Heart left ventricle (tissue), 16 donors: ENCODE measurements at regions not wholly inside any gene's neighbourhood (a gene's known extent, or its start where the extent isn't known, plus 50 kb on each side); places are given as distances from the start of the nearest gene placed in this dataset.

Experiments used
- ATAC-seq, 4 donors: fragments of 200-7000 bp; cut with Tn5 transposase; one replicate each; pipeline ENCODE4 v1.9.1; 2020 to 2022; ENCODE audit warnings: moderate library complexity in 4 of 4, mild to moderate bottlenecking in 3 of 4, moderate number of reproducible peaks in 1 of 4
- DNase-seq, 5 donors: peaks; one replicate each; pipeline ENCODE4 v3.0.0-alpha.2; 2020
- H3K27ac ChIP-seq, 12 donors: fragments of 200-600 bp; sonication (generic) in 4 of 12; one replicate each; pipeline versions ENCODE4 v1.5.0 to v1.8.0; 2016 to 2022; ENCODE audit warnings: mild to moderate bottlenecking in 2 of 12
- H3K27me3 ChIP-seq, 9 donors: fragments of 200-600 bp; sonication (generic) in 2 of 9; one replicate each; pipeline versions ENCODE4 v1.5.1 to v1.8.0; 2016 to 2022; ENCODE audit warnings: mild to moderate bottlenecking in 3 of 9
- H3K36me3 ChIP-seq, 9 donors: fragments of 200-600 bp; sonication (generic) in 2 of 9; one replicate each; pipeline versions ENCODE4 v1.5.0 to v1.8.0; 2018 to 2022; ENCODE audit warnings: mild to moderate bottlenecking in 2 of 9
- H3K4me1 ChIP-seq, 12 donors: fragments of 200-600 bp; sonication (generic) in 4 of 12; one replicate each; pipeline versions ENCODE4 v1.5.0 to v1.8.0; 2016 to 2022; ENCODE audit warnings: mild to moderate bottlenecking in 3 of 12
- H3K4me3 ChIP-seq, 12 donors: fragments of 200-600 bp; sonication (generic) in 4 of 12; one replicate each; pipeline versions ENCODE4 v1.5.0 to v1.8.0; 2017 to 2022; ENCODE audit warnings: mild to moderate bottlenecking in 9 of 12, moderate library complexity in 4 of 12
- H3K9me3 ChIP-seq, 12 donors: fragments of 200-600 bp; sonication (generic) in 4 of 12; one replicate each; pipeline versions ENCODE4 v1.5.0 to v1.8.0; 2016 to 2022; ENCODE audit warnings: mild to moderate bottlenecking in 1 of 12
- CTCF ChIP-seq, 12 donors: fragments of 200-600 bp; sonication (generic) in 4 of 12; IDR thresholded peaks; one replicate each; pipeline versions ENCODE4 v1.5.0 to v1.8.0; 2018 to 2022; ENCODE audit warnings: antibody characterized with exemption in 12 of 12, mild to moderate bottlenecking in 5 of 12
- POLR2A ChIP-seq, 2 donors: fragments of 450-650 bp; IDR thresholded peaks; one replicate each; pipeline ENCODE4 v1.6.1; 2017; ENCODE audit warnings: antibody characterized with exemption in 2 of 2, mild to moderate bottlenecking in 2 of 2, moderate library complexity in 2 of 2
- WGBS, 4 donors: extraction: QIAGEN DNeasy Blood & Tissue Kit in 2 of 4; methylation state at CpG; one replicate each; pipeline versions ENCODE4 v1.1.5 to v1.1.7; 2013 to 2018; 5-methylcytosine and 5-hydroxymethylcytosine counted together
- intact Hi-C, 10 donors: fragments of 100-400 bp; cut with DNase I; formaldehyde crosslinking; loops; one replicate each; pipeline versions ENCODE4 v1.11.1 to v1.14.2; 2022
- donor health status: ischemic (EF 13 %, LVEDD 7.1; RV severe dilation, severe dysfunction).
- donor health status: healthy with polysubstance abuse.
- donor health status: DM: no; HTN: yes; CAD: no.
- donor health status: DM: no; HTN: no; CAD: no.
- donor health status: ischemic (EF 25% LVEDD 6.9; RV normal size, moderate dysfunction).
- donor health status: ischemic (EF 25% LVEDD 5.7; RV mildly dilated, moderate dysfunction).
- donor health status: healthy.
- donor health status: DM: yes; HTN: yes; CAD: no.
- donor health status: ischemic (EF 35%, LVEDD 5.7; RV mildly dilated, moderate dysfunction).
- donor health status: nonischemic (EF 11% LVEDD 7.7; RV severe dilation, severe dysfunction).
- donor health status: DM: yes; HTN: yes; CAD: no.
- donor health status: PGD.
- donor health status: ischemic (EF 29% LVEDD 5.4; RV normal size, mild dysfunction).
- donor health status: nonischemic (EF 23%, LVEDD 6.1; RV moderate dilation, normal function).

- peak in 1 of 4 donors; percentile 69 for ATAC-seq
- Histone ChIP-seq H3K4me1 (no peaks in the 10 kb centered on the region), H3K36me3 (no peaks in the 10 kb centered on the region), H3K27ac (no peak overlapping the region), H3K4me3 (no peak overlapping the region), H3K27me3 (no peaks in the 10 kb centered on the region), H3K9me3 (peaks cover 0 to 17% (median 2%) of the 10 kb centered on the region in 12 donors)
- DNase-seq = no peak
- intact Hi-C loops = no loop called here
- no peak for TF ChIP-seq CTCF (IDR thresholded peaks at IDR 0.05)
- no peak for TF ChIP-seq POLR2A (IDR thresholded peaks at IDR 0.05)
- WGBS, 4 donors = 48 to 64% (median 60%) methylated on average over 2 of the region's 2 CpGs
These were observed 155.7 kb upstream of the ATXN7L3B start for GRCh38 chr12:74381958-74382357.

GRCh38 chr12:74382983-74383382, 154.7 kb upstream of the ATXN7L3B start:
- Histone ChIP-seq H3K27me3 (no peaks in the 10 kb centered on the region), H3K9me3 (peaks cover 0 to 17% (median 3%) of the 10 kb centered on the region in 12 donors), H3K4me3 (no peak overlapping the region), H3K36me3 (no peaks in the 10 kb centered on the region), H3K4me1 (no peaks in the 10 kb centered on the region), H3K27ac (peak overlapping the region in 3 of 12 donors; percentile 21 to 42 (median 35))
- intact Hi-C loops = no loop called here
- DNase-seq = no peak
- peak in 1 of 4 donors; percentile 74 for ATAC-seq
- TF ChIP-seq CTCF (IDR thresholded peaks at IDR 0.05) = no peak
- TF ChIP-seq POLR2A (IDR thresholded peaks at IDR 0.05) = no peak

GRCh38 chr12:74391283-74391682, 146.4 kb upstream of the ATXN7L3B start:
- ATAC-seq = no peak
- Histone ChIP-seq H3K27ac (no peak overlapping the region), H3K9me3 (peaks cover 0 to 18% (median 7%) of the 10 kb centered on the region in 12 donors), H3K27me3 (no peaks in the 10 kb centered on the region), H3K4me1 (no peaks in the 10 kb centered on the region), H3K36me3 (no peaks in the 10 kb centered on the region), H3K4me3 (no peak overlapping the region)
- WGBS, 4 donors = 87 to 94% (median 90%) methylated on average over 6 to 7 of the region's 7 CpGs
- no peak for DNase-seq
- TF ChIP-seq CTCF (IDR thresholded peaks at IDR 0.05) (no peak), POLR2A (IDR thresholded peaks at IDR 0.05) (no peak)
- intact Hi-C loops = no loop called here

GRCh38 chr12:74393272-74393671, 144.4 kb upstream of the ATXN7L3B start:
- H3K4me3 ChIP-seq = no peak overlapping the region
- 71 to 85% (median 80%) methylated on average over 4 of the region's 4 CpGs for WGBS, 4 donors
- no peak for ATAC-seq
- DNase-seq = no peak
- peaks cover 0 to 14% (median 5%) of the 10 kb centered on the region in 12 donors for H3K9me3 ChIP-seq
- no peaks in the 10 kb centered on the region for H3K27me3 ChIP-seq
- H3K27ac ChIP-seq = no peak overlapping the region
- no peaks in the 10 kb centered on the region for H3K4me1 ChIP-seq
- intact Hi-C loops = no loop called here
- H3K36me3 ChIP-seq = no peaks in the 10 kb centered on the region
- TF ChIP-seq CTCF (IDR thresholded peaks at IDR 0.05) = no peak
- no peak for TF ChIP-seq POLR2A (IDR thresholded peaks at IDR 0.05)
